AG10803 (cell line): ENCODE measurements at regions not wholly inside any gene's neighbourhood (a gene's known extent, or its start where the extent isn't known, plus 50 kb on each side); places are given as distances from the start of the nearest gene placed in this dataset.
A peak's percentile ranks its signal among the peaks of the same experiment; 100 is the strongest.
"Not testable (repeated sequence)": the region's sequence is repeated elsewhere in the genome, so short reads cannot be mapped to it uniquely, and the experiment has no call there.

Source experiments
- DNase-seq: peaks from one replicate; pipeline ENCODE4 v3.0.0; 2010; ENCODE audit warnings: low read depth
- H3K4me3 ChIP-seq: 2 replicates; pipeline ENCODE4 v1.5.1; 2011; ENCODE audit warnings: mild to moderate bottlenecking, low read length, control low read depth
- CTCF ChIP-seq: conservative IDR thresholded peaks from 2 replicates; pipeline ENCODE4 v1.5.1; 2011; ENCODE audit warnings: mild to moderate bottlenecking, low read length, control low read depth, inconsistent platforms

- no peak overlapping the region for H3K4me3 ChIP-seq
- TF ChIP-seq CTCF, result no peak
- no peak for DNase-seq
Measured at GRCh38 chr15:99826157-99826780, 93.0 kb upstream of the LYSMD4 start.

GRCh38 chr15:99823346-99823745 is 90.1 kb upstream of the LYSMD4 start:
- no peak for DNase-seq
- no peak for TF ChIP-seq CTCF
- H3K4me3 ChIP-seq, result no peak overlapping the region

- DNase-seq, result no peak
- TF ChIP-seq CTCF, result no peak
- no peak overlapping the region for H3K4me3 ChIP-seq
Measured at GRCh38 chr15:99819981-99820718, 86.9 kb upstream of the LYSMD4 start.

GRCh38 chr15:99818872-99819271 is 85.6 kb upstream of the LYSMD4 start:
- TF ChIP-seq CTCF, result no peak
- no peak for DNase-seq
- no peak overlapping the region for H3K4me3 ChIP-seq

GRCh38 chr15:99816862-99817261 is 83.6 kb upstream of the LYSMD4 start:
- not testable (repeated sequence) for H3K4me3 ChIP-seq

GRCh38 chr15:99810663-99811062 is 77.4 kb upstream of the LYSMD4 start:
- H3K4me3 ChIP-seq, DNase-seq: not testable (repeated sequence)

More at GRCh38 chr15:99816862-99817261, 83.6 kb upstream of the LYSMD4 start:
- DNase-seq, result not testable (repeated sequence)

GRCh38 chr15:99799854-99800250 is 66.6 kb upstream of the LYSMD4 start:
- H3K4me3 ChIP-seq, DNase-seq: not testable (repeated sequence)

GRCh38 chr15:99799182-99799853 is 66.1 kb upstream of the LYSMD4 start:
- DNase-seq, result peak; percentile 2
- H3K4me3 ChIP-seq, result not testable (repeated sequence)

- H3K4me3 ChIP-seq, DNase-seq: not testable (repeated sequence)
Measured at GRCh38 chr15:99796940-99797870, 64.0 kb upstream of the LYSMD4 start.

GRCh38 chr15:99791881-99792807 is 58.9 kb upstream of the LYSMD4 start:
- not testable (repeated sequence) for DNase-seq, H3K4me3 ChIP-seq

- DNase-seq, H3K4me3 ChIP-seq: not testable (repeated sequence)
Measured at GRCh38 chr15:99790751-99791150, 57.5 kb upstream of the LYSMD4 start.
